HG03432 (cell line): ENCODE measurements at regions not wholly inside any gene's neighbourhood (a gene's known extent, or its start where the extent isn't known, plus 50 kb on each side); places are given as distances from the start of the nearest gene placed in this dataset.

Source experiments
- ATAC-seq: cut with Tn5 transposase; IDR thresholded peaks from one replicate; pipeline ENCODE4 v1.9.1; 2021; ENCODE audit warnings: mild to moderate bottlenecking, moderate library complexity; ENCODE audit not compliant: unreplicated experiment

GRCh38 chr11:8820401-8820800 lies 90.6 kb upstream of the AKIP1 start:
- ATAC-seq: no peak

GRCh38 chr11:8822469-8822868 lies 88.5 kb upstream of the AKIP1 start:
- no peak for ATAC-seq

GRCh38 chr11:8823174-8823742 lies 87.7 kb upstream of the AKIP1 start:
- no peak for ATAC-seq

- ATAC-seq: no peak
Measured at GRCh38 chr11:8826139-8826786, 84.7 kb upstream of the AKIP1 start.

- no peak for ATAC-seq
Measured at GRCh38 chr11:8826901-8827560, 84.0 kb upstream of the AKIP1 start.

GRCh38 chr11:8828046-8828445 lies 82.9 kb upstream of the AKIP1 start:
- ATAC-seq: no peak

- no peak for ATAC-seq
Measured at GRCh38 chr11:8828580-8829361, 82.2 kb upstream of the AKIP1 start.

- no peak for ATAC-seq
Measured at GRCh38 chr11:8829556-8829955, 81.4 kb upstream of the AKIP1 start.

GRCh38 chr11:8830641-8831040 lies 80.3 kb upstream of the AKIP1 start:
- no peak for ATAC-seq

GRCh38 chr11:8831861-8832260 lies 79.1 kb upstream of the AKIP1 start:
- ATAC-seq: no peak

GRCh38 chr11:8832571-8833260 lies 78.3 kb upstream of the AKIP1 start:
- peak; percentile 94 for ATAC-seq

- ATAC-seq: no peak
Measured at GRCh38 chr11:8833568-8834315, 77.2 kb upstream of the AKIP1 start.

GRCh38 chr11:8834379-8834778 lies 76.6 kb upstream of the AKIP1 start:
- ATAC-seq: no peak

- ATAC-seq: no peak
Measured at GRCh38 chr11:8838248-8838647, 72.7 kb upstream of the AKIP1 start.

GRCh38 chr11:8839306-8839956 lies 71.6 kb upstream of the AKIP1 start:
- no peak for ATAC-seq

- ATAC-seq: no peak
Measured at GRCh38 chr11:8839957-8840945, 70.7 kb upstream of the AKIP1 start.

- no peak for ATAC-seq
Measured at GRCh38 chr11:8841899-8842298, 69.1 kb upstream of the AKIP1 start.

- no peak for ATAC-seq
Measured at GRCh38 chr11:8858808-8859207, 52.2 kb upstream of the AKIP1 start.
